Activated CD4-positive, alpha-beta T cell treated with anti-CD3 and anti-CD28 coated beads for 1 hour (primary cell): ENCODE measurements at regions not wholly inside any gene's neighbourhood (a gene's known extent, or its start where the extent isn't known, plus 50 kb on each side); places are given as distances from the start of the nearest gene placed in this dataset.
"Not testable (repeated sequence)": the region's sequence is repeated elsewhere in the genome, so short reads cannot be mapped to it uniquely, and the experiment has no call there.

Experiments
- DNase-seq: peaks from one replicate; pipeline ENCODE4 v3.0.0-alpha.2; 2020

DNA sequence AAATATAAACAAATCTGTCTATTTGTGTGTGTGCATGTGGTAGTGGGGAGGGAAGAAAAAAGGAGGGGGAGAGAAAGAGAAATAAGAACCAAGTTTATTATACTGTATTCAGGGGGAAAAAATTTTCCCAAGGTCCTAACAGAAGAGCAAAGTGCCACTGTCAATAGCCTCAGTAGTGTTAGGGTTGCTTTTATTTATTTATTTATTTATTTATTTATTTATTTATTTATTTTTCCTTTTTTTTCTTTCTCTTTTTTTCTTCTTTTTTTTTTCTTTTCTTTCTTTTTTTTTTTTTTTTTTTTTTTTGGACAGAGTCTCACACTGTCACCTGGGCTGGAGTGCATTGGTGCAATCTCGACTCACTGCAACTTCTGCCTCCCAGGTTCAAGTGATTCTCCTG lies 352.7 kb downstream of the OR4F29 start:
- DNase-seq: not testable (repeated sequence)

- DNase-seq: not testable (repeated sequence)
Measured at GRCh38 chr1:91279-91678, 360.2 kb downstream of the OR4F29 start.

DNA sequence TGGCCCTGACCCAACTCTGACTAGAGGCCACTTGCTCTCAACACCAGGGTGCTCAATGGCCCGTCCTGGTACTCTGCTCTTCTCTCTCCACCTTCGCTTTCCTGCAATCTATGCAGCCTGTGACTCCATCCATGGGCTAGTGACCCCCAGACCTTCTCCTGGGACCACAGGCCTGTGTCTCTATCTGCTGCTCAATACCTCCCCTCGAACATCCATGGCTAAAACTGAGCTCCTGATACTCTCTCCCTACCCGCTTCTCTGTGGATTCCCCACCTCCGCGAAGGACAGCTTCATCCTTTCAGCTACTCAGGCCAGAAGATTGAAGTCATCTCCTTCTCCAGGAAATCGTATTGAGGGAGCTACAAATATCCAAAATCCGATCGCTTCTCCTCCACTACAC lies 363.4 kb downstream of the OR4F29 start:
- not testable (repeated sequence) for DNase-seq

DNA sequence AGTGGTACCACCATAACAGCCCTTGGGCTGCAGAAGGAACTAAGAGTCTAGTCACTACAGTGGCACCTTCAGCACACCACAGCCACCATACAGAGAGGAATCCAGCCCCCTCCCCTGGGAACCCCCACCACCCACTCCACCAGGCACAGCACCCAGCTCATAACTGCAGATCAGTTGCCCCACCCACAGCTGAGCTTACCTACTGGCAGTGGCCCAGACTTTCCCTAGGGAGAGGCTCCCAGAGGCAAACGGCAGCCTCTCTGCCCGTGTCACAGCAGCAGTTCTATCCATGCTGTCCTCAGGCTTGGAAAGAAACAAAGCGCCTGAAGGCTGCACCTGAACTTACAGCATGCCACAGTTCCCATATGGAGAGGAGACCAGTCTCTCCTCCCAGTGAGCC lies 372.3 kb downstream of the OR4F29 start:
- DNase-seq: not testable (repeated sequence)

DNA sequence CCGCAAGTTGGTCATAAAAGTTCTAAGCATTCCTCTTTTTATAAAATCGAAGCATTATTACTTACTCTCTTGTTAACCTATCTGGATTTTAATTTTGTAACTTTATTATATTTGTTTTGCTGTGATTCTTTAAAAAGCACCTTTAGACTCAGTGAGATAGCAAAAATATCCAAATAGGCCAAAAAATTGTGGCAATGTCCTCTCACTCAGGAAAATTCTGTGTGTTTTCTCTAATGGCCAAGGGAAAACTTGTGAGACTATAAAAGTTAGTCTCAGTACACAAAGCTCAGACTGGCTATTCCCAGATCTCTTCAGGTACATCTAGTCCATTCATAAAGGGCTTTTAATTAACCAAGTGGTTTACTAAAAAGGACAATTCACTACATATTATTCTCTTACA lies 386.4 kb downstream of the OR4F29 start, which contains the start of gene OR4F5:
Gene OR4F5, plus strand, starts transcription at position 301 of the 400 bp plus-strand sequence.
- not testable (repeated sequence) for DNase-seq

- DNase-seq: not testable (repeated sequence)
Measured at GRCh38 chr1:56014-56531, 395.4 kb downstream of the OR4F29 start.

GRCh38 chr1:53182-53581 lies 398.3 kb downstream of the OR4F29 start:
- not testable (repeated sequence) for DNase-seq

DNA sequence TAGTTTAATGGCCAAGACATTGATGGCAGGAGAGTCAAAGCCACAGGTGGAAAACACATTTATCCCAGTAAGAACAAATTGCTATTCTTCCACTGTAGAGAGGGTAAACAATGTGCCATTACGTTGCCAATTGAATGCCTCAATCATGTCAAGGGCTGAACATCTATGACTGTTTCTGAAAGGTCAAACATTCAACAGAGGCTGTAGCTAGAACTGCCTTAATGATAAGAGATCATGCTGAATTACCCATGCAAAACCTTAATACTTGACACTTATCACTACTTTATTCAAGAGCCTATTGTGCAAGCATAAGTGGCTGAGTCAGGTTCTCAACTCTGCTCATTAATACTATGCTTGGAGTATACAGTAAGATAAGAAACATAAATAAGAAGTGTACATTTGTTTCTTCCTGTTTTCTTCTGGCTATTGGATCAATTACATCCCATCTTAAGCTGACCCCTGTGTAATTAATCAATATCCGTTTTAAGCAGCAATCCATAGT lies 409.5 kb downstream of the OR4F29 start:
- not testable (repeated sequence) for DNase-seq

- not testable (repeated sequence) for DNase-seq
Measured at GRCh38 chr1:41197-41596, 410.3 kb downstream of the OR4F29 start.

GRCh38 chr1:29183-29582 lies 422.3 kb downstream of the OR4F29 start:
- not testable (repeated sequence) for DNase-seq

GRCh38 chr1:17298-17697 lies 434.2 kb downstream of the OR4F29 start:
- not testable (repeated sequence) for DNase-seq

DNA sequence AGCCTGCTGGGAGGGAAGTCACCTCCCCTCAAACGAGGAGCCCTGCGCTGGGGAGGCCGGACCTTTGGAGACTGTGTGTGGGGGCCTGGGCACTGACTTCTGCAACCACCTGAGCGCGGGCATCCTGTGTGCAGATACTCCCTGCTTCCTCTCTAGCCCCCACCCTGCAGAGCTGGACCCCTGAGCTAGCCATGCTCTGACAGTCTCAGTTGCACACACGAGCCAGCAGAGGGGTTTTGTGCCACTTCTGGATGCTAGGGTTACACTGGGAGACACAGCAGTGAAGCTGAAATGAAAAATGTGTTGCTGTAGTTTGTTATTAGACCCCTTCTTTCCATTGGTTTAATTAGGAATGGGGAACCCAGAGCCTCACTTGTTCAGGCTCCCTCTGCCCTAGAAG lies 435.5 kb downstream of the OR4F29 start:
- not testable (repeated sequence) for DNase-seq

DNA sequence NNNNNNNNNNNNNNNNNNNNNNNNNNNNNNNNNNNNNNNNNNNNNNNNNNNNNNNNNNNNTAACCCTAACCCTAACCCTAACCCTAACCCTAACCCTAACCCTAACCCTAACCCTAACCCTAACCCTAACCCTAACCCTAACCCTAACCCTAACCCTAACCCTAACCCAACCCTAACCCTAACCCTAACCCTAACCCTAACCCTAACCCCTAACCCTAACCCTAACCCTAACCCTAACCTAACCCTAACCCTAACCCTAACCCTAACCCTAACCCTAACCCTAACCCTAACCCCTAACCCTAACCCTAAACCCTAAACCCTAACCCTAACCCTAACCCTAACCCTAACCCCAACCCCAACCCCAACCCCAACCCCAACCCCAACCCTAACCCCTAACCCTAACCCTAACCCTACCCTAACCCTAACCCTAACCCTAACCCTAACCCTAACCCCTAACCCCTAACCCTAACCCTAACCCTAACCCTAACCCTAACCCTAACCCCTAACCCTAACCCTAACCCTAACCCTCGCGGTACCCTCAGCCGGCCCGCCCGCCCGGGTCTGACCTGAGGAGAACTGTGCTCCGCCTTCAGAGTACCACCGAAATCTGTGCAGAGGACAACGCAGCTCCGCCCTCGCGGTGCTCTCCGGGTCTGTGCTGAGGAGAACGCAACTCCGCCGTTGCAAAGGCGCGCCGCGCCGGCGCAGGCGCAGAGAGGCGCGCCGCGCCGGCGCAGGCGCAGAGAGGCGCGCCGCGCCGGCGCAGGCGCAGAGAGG lies 441.3 kb downstream of the OR4F29 start:
- not testable (repeated sequence) for DNase-seq
